ENCODE measurements at regions not wholly inside any gene's neighbourhood (a gene's known extent, or its start where the extent isn't known, plus 50 kb on each side); places are given as distances from the start of the nearest gene placed in this dataset.

- FAIRE-seq (no peak), DNase-seq (ENCODE audit: low spot score) (no peak), ATAC-seq (no peak)
- CTCF ChIA-PET (ENCODE audit: low intra/inter-chr PET ratio, low total read pairs): no interaction called here
- Histone ChIP-seq H3K9me3 (ENCODE audit: low read length) (no peaks in the 10 kb centered on the region), H3K4me2 (ENCODE audit: low read depth, low read length) (no peak overlapping the region), H3K36me3 (replicated peaks in 1 of 2; ENCODE audit: control insufficient read depth in 1 of 2, insufficient read depth in 2 of 2, low read length in 2 of 2) (no peaks in the 10 kb centered on the region), H2AFZ (ENCODE audit: low read length) (no peak overlapping the region), H3K9ac (ENCODE audit: insufficient read depth, low read depth, low read length) (no peak overlapping the region), H3K4me3 (replicated peaks in 1 of 3; ENCODE audit: insufficient read depth in 1 of 3, low read depth in 2 of 3, low read length in 3 of 3) (no peak overlapping the region), H3K27ac (ENCODE audit: extremely low read length, insufficient read depth, low read length) (no peak overlapping the region), H4K20me1 (ENCODE audit: insufficient read depth, low read length) (no peaks in the 10 kb centered on the region), H3K27me3 (ENCODE audit: control insufficient read depth in 1 of 2, insufficient read depth in 2 of 2, low read length in 2 of 2) (no peaks in the 10 kb centered on the region), H3K4me1 (ENCODE audit: insufficient read depth, low read length) (peaks cover 28% of the 10 kb centered on the region), H3K79me2 (ENCODE audit: insufficient read depth, low read length) (no peaks in the 10 kb centered on the region)
- in situ Hi-C loops (cut with HindIII; ENCODE audit: extremely low pct_ligation_motif_present, low pct_unique_long_range_greater_than_20kb) (no loop called here), intact Hi-C loops (cut with micrococcal nuclease; ENCODE audit: unreplicated experiment) (no loop called here)
- TF ChIP-seq HNF4G (IDR thresholded peaks at IDR 0.05; ENCODE audit: borderline replicate concordance, low read depth, low read length) (no peak), HNF4G (CRISPR knock-in tag; IDR thresholded peaks at IDR 0.05; ENCODE audit: borderline replicate concordance, low read depth) (no peak), ZNF124 (CRISPR knock-in tag; IDR thresholded peaks at IDR 0.05) (no peak), TBL1XR1 (IDR thresholded peaks at IDR 0.05; ENCODE audit: borderline replicate concordance, low read length, partially characterized antibody) (no peak), JUN (CRISPR knock-in tag; IDR thresholded peaks at IDR 0.05) (no peak), SCMH1 (CRISPR knock-in tag; IDR thresholded peaks at IDR 0.05; ENCODE audit: borderline replicate concordance) (no peak), ZNF383 (CRISPR knock-in tag; IDR thresholded peaks at IDR 0.05; ENCODE audit: borderline replicate concordance) (no peak), IKZF5 (CRISPR knock-in tag; IDR thresholded peaks at IDR 0.05) (no peak), RAD51 (IDR thresholded peaks at IDR 0.05; ENCODE audit: borderline replicate concordance) (no peak), ZNF772 (CRISPR knock-in tag; IDR thresholded peaks at IDR 0.05) (no peak), ZNF614 (CRISPR knock-in tag; IDR thresholded peaks at IDR 0.05; ENCODE audit: borderline replicate concordance) (no peak), ZNF280B (CRISPR knock-in tag; IDR thresholded peaks at IDR 0.05; ENCODE audit: borderline replicate concordance) (no peak), ISL2 (CRISPR knock-in tag; IDR thresholded peaks at IDR 0.05) (no peak), KDM5B (CRISPR knock-in tag; IDR thresholded peaks at IDR 0.05; ENCODE audit: borderline replicate concordance) (no peak)
- POLR2A ChIA-PET: no interaction called here
- 10% methylated on average over 4 of the region's 4 CpGs for WGBS (ENCODE audit: low lambda C conversion rate)
- BruUV-seq (replicated peaks): no TSS peak
These were observed 71.4 kb upstream of the COG2 start for GRCh38 chr1:230570724-230571360.

Measured in HepG2 (cell line).